ENCODE measurements at regions not wholly inside any gene's neighbourhood (a gene's known extent, or its start where the extent isn't known, plus 50 kb on each side); places are given as distances from the start of the nearest gene placed in this dataset.

- Histone ChIP-seq H3K4me3 (peak overlapping the region; percentile 41; the same call in 1 of the 2 replicates), H3K36me3 (ENCODE audit: insufficient read depth) (no peaks in the 10 kb centered on the region), H3K27ac (ENCODE audit: low read depth) (no peak overlapping the region), H2AFZ (peak overlapping the region; percentile 96), H4K20me1 (replicated peaks; ENCODE audit: insufficient read depth) (no peaks in the 10 kb centered on the region), H3K4me2 (peak overlapping the region; percentile 64; the same call in 1 of the 2 replicates), H3K27me3 (ENCODE audit: insufficient read depth) (no peaks in the 10 kb centered on the region), H3F3A (replicated peaks; ENCODE audit: low read depth) (no peaks in the 10 kb centered on the region), H3K9me2 (ENCODE audit: insufficient read depth) (0 out of 2 replicates have a peak, but pooled peaks cover 3% of the 10 kb centered on the region), H3K4me1 (ENCODE audit: insufficient read depth) (no peaks in the 10 kb centered on the region), H3K79me2 (replicated peaks; ENCODE audit: insufficient read depth) (no peaks in the 10 kb centered on the region)
- H3K4me1 Mint-ChIP-seq = peaks cover 10% of the 10 kb centered on the region
- no peaks in the 10 kb centered on the region for H3K36me3 Mint-ChIP-seq (ENCODE audit: low read depth)
- peak; percentile 90 for DNase-seq (ENCODE audit: low spot score)
- H3K9me3 Mint-ChIP-seq = peaks cover 3% of the 10 kb centered on the region; the same call in 1 of the 3 replicates
- peak; percentile 98 for ATAC-seq
- H3K4me3 Mint-ChIP-seq = peak overlapping the region; percentile 49; the same call in 2 of the 3 replicates
- peaks cover 10% of the 10 kb centered on the region for H3K27me3 Mint-ChIP-seq (ENCODE audit: insufficient read depth, low read depth, poor library complexity)
- peak overlapping the region; percentile 86 for H3K27ac Mint-ChIP-seq
- TF ChIP-seq REST (IDR thresholded peaks at IDR 0.05; ENCODE audit: unreplicated experiment) (no peak), CREB1 (CRISPR knock-in tag; IDR thresholded peaks at IDR 0.05; ENCODE audit: low read depth) (peak; percentile 39; the same call in 1 of the 2 replicates), JUNB (IDR thresholded peaks at IDR 0.05; ENCODE audit: unreplicated experiment) (no peak), CTCF (conservative IDR thresholded peaks at IDR 0.05; ENCODE audit: low read depth in 2 of 2) (peak; percentile 35 to 60), ZNF462 (CRISPR knock-in tag; IDR thresholded peaks at IDR 0.05) (peak; percentile 52; the same call in 1 of the 2 replicates)
These were observed 285.9 kb downstream of the XXYLT1 start for GRCh38 chr3:194985031-194985578.

Measured in GM23338 (cell line).